HUDEP-2 (cell line): ENCODE measurements at regions not wholly inside any gene's neighbourhood (a gene's known extent, or its start where the extent isn't known, plus 50 kb on each side); places are given as distances from the start of the nearest gene placed in this dataset.
A peak's percentile ranks its signal among the peaks of the same experiment; 100 is the strongest.

Source experiments
- DNase-seq, 76 experiments: peaks; one replicate each; lab custom pipeline; 2025; ENCODE audit not compliant: unreplicated experiment in 76 of 76; lab: John Stamatoyannopoulos, UW

DNA sequence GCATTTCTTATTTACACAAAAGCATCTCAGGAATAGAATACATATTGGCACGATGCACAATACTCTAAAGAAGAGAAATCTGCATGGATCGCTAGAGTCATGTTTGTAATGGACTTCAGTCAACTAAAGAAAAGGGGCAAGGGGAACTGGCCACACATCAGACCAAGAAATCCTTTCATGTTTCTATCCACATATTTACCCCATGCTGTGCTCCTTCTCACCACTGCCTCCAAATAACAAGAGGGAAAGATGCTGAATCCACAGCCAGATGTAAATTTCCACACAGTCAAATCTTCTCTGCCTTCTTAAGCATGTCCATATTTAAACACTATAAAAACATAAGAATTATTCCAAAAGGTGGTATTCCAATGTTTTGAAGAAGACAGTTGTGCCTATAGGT, 67.6 kb downstream of the COX18 start:
- DNase-seq, result no peak

DNA sequence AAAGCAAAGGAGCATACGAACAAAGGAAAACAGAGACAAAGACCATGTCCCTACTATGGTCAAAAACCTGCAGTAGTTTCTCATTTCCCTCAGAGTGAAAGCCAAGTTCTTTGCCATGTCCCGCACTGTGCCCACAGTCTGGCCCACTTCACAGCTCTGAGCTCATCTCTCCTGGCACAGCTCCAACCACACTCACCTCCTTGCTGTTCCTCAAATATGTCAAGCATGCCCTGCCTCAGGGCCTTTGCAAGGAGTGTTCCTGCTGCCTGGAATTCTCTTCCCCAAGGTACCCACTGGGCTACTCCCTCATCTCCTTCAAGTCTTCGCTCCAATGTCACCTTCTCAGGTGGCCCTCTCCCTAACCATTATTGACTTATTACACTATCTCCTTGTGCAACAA, 72.1 kb downstream of the COX18 start:
- DNase-seq, result peak in 2 of 76 experiments; percentile 1

DNA sequence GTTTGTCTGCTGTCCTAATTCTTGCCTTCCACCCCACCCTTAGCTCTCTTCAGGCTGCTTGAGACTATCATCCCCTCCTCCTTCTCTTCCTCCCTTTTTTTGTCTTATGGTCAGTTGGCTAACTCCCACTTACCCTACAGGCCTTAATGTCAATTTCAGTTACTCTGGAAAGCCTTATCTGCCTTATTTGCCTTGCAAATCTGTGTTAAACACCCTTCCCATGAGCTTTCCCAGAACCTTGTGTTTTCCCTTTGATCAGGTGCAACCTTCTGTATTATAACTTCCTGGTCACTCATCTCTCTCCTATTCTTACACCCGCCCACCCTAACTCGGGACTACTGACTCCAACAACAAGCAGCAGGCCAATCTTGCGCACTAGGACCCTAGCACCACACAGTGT, 74.8 kb downstream of the COX18 start:
- no peak for DNase-seq

DNA sequence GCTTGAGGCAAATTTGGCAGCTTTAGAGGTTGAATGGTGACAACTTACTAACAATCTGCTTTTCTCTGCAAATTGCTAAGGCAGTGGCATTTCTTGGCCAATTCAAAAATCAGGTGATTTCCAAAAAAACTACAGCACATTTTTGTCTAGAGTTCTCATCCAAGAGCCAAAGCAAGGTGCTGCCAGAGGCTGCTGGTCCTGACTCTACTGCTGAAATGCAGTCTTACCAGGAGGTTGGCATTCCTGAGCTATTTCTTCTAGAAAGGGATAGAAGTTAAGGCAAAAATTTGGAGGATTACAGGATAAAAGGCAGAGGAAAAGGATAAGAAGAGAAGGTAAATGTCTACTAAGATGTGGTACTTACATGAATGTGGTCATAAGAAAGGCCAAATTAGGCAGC, 75.6 kb downstream of the COX18 start:
- DNase-seq, result no peak

DNA sequence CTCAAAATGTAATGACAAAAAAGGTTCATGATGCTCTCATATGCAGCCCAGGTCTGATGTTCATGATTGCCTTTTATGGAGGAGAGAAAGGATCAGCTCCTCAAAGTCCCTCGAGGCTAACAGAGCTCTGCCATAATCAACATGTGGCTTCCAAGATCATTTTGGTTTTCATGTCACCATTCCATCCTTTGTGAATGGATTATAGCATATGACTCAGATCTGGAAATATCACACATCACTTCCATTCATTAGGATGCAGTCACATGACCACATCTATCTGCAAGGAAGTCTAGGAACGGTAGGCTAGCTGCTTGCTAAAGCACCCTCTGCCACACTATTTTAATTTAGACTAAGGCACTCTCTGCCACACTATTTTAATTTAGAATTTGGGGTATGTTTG, 77.6 kb downstream of the COX18 start:
- DNase-seq, result no peak

DNA sequence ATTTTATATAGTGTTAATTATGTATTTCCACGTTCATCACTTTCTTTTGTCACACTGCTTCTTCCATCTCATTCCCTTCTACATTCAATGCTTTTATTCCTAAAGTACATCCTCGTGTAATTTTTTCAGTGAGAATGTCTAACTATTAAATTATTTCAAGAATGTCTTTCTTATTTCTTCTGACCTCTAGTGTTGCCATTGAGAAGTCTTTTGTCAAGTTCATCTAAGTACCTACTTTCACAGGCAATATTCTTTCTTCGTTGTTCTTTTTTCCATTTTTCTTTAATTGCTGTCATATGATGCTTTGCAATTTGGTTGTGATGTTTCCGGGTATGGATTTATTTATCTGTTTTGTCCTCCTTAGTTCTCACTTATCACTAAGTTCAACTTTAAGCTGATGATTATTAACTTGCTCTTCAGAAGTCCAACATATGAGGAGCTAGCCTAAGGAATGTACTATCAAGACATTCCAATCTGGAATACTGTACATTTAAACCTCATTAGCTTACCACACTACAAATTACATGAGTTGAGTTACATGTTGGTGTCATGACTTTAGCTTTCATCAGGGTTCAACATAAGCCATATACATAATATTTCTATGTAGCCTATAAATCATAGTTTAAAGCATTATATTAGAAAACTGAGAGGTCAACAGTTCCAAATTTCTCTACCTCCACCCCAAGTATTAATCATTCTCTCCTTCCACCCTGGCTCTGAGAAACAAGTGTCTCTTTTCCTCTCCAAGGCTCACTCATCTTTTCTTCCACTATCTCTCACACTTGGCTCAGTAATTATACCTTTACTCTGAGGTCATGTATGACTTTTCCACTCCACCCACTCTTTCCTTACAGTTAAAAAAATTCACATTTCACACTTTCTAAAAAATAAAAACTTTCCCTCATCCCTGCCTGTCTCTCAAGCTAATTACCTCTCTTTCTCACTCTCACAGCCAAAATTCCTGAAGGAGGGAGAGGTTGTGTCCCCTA, 81.5 kb downstream of the COX18 start:
- DNase-seq, result no peak

DNA sequence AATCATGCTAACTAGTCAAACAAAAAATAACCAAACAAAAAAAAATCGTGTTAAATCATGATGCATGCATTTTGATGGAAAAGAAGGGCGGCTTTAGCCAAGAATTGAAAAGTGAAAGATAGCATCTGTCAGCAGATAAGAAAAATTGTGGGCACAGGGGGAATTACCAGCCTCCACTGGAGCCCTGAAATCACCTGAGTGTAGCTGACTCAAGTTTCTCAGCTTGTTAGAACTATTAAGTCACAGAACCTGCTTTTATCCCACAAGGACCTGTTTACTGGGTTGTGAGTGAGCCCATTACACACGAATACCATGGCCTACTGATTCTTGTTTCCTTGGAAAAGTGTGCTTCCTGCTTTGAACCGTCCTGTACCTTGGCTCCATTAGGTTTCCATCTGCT, 85.2 kb downstream of the COX18 start:
- no peak for DNase-seq

DNA sequence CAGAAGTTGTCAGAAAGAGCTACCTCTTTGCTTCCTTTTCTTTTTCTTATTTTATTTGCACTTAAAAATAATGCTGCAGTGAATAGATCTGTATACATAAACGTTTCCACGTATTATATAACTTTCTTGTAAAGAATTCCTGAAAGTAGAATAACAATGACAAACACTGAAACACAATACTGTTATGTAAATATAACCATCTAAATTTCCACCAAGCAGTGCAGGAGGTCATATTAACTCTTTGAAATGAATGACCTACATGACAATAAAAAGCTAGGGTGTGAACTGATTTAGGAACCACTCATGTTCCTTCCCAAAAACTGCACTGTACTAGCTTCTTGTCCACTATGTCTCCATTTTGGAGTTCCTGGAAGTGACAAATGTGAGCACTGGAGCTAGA, 85.8 kb downstream of the COX18 start:
- DNase-seq, result no peak

DNA sequence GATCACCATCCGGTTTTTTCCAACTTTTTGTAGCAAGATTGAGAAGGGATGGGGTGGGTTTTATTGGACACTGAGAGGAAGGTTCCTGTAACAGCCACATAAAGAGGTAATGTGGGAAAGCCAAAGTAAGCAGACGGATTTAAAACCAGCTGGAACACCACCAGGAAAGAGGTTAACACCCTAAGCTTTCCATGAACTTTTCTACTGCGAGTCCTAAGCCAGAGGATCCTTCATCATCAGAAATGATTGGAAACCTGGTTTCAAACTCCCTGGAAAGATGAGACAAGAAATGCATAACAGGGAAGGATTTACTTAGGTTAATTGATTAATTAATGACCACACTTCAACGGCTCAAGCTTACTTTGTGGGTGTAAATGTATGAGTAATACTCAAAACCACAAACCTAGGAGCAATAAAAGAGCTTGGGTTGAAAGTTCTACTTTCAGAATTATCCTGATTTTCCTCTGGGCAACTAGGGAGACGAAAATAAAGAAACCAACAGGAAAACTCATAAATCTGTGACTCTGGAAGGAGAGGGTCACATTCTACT, 91.5 kb downstream of the COX18 start:
- DNase-seq, result no peak

DNA sequence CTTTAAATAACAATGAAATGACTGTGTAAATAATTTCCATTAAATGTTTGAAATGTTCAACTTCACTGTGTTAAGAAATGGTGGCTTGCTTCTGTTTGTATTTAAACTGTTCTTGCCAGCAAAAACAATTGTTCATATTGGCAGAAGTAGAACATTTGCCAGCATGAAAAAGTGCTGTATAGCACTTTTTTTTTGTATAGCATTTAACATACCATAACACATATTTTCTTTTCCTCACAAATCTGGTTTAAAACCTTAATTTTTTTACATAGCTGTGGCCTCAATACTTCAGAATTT, 94.1 kb downstream of the COX18 start:
- DNase-seq, result no peak

DNA sequence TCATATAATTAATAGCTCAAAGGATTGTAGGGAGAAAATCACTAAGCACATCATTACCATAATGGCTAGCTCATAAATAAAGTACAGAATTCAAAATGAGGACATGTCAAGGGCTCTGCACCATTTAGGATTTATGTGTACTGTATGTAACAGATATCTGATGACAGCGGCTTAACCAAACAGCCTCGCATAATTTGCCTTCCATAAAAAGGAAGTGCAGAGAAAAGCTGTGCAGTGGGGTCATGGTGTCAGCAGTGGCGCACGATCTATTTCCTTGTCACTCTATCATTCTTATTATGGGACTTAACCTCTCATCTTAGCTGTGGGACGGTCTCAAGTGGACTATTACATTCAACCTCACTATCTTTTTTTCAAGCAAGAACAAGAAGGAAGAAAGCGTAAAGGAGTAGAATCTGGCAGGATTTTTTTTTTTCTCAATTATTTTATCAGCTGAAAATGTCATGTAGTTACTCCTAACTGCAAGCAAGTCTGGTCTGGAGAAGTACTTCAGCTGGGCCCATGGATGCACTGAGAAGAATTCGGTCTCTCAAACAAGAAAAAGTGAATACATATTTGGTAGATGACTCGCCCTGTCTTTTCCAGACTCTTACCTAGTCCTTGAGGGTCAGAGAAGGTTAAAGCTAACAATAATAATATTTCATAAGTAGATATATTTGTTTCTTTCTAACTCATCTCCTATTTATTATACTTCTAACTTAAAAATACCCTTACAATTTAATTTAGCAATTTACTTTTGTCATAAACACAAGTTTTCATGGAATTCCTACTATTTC, 94.6 kb downstream of the COX18 start:
- DNase-seq, result no peak

DNA sequence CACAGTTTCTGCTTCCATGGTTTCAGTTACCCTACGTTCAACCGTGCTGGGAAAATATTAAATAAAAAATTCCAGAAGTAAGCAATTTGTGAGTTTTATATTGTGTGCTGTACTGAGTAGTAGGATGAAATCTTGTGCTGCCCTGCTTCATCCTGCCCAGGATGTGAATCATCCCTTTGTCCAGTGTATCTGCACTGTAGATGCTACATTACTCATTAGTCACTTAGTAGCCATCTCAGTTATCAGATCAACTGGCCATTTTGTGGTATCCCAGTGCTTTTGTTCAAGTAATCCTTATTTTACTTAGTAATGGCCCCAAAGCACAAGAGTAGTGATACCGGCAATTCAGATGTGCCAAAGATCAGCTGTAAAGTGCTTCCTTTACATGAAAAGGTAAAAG, 97.9 kb downstream of the COX18 start:
- DNase-seq, result no peak

DNA sequence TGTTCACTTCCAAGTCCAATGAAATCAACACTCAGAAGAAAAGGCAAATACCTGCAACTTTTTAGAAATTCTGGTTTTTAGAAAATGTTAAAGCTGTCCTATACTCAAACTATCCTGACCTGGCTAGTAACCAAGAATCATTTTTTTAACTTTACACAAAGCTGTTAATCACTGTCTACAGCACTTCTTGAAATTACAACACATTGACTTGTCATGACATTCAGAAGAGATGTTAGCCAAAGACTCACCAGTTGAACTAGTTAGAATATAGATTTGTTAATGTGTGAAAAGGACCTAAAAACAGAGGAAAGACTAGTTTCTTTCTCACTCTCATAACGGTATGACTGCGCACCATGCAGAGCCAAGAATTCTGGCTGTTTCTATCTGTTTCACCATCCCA, 98.8 kb downstream of the COX18 start:
- no peak for DNase-seq

DNA sequence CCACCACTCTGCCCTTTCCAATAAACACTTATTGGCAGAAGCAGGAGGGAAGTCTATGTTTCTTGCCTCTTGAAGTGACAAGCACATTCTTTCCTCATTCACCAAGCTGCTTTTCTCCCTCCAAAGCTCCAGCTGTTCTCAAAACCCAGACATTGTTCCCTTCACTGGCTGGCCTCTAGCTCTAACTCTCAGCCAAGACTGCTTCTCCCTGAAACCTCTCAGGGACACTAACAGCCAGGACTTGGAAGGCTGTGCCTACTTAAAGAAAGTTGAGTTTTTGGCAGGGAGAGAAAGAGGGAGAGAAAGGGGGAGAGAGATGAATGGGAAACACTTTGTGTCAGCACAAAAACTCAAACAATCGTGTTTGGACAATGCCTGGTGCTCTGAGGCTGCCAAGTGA, 99.5 kb downstream of the COX18 start:
- DNase-seq, result no peak

DNA sequence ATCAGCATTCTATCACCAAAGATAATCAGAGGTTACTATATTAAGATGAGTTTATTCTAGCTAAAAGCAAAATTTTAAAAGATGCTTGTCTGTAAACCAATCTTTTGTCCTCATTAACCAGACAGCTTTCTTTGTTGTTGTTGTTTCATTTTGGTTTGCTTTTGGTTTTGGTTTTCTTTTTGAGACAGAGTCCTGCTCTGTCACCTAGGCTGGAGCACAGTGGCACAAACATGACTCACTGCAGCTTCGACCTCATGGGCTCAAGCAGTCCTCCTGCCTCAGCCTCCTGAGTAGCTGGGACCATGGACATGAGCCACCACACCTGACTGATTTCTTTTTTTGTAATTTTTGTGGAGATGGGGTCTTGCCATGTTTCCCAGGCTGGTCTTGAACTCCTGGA, 102.9 kb downstream of the COX18 start:
- no peak for DNase-seq

DNA sequence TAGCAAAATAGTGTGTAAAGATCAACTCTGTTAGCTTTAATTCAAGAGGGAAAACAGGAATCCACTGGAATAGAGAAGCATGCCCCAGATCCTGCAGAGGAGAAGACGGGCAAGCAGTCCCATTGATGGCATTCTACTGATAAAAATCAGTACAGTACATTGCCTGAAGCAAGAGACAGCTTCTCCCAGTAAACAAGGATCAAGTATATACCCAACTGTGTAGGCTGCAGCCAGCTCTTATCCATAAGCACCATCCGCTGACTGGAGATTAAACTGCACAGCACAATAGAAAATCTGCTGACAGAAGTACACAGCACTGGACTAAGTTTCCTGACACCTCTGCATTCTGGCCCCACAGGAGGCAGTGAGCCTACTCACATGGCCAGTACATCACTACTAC, 110.1 kb downstream of the COX18 start:
- DNase-seq, result no peak

DNA sequence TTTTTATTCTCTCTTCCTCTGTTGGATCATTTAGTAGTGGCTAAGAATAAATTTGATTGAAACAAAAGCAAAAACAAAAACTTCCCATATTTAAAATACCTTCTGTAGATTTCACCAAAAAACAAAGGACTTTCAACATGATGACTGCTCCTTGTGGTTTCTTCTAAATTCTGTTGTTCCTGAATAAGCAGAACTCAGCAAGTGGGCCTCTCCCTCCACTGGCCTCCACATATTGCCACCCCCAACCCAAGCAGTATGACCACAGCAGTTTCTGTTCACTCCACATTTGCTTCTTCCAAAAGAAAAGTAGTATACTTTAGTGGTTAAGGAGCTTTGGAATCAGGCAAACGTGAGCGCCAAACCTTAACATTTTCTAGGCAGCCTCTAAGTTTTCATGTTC, 114.7 kb downstream of the COX18 start:
- DNase-seq, result no peak

DNA sequence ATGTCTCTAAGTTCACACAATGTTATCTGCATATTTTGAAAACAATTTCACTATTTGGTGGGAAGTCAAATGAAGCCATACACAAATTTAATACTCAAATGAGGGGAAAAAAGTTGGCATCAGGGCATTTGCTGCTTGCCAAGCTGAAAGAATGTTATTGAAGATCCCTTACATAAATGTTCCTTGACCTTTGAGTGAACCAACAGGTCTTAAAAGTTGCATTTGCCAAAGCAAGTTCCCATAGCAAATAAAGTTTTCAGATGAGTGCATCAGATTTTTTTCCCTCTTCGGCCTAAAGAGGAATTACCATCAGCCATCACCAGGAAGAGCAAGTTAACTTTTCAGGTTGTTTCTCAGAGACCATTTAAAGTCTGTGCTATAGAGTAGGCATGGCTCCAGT, 115.9 kb downstream of the COX18 start:
- no peak for DNase-seq

DNA sequence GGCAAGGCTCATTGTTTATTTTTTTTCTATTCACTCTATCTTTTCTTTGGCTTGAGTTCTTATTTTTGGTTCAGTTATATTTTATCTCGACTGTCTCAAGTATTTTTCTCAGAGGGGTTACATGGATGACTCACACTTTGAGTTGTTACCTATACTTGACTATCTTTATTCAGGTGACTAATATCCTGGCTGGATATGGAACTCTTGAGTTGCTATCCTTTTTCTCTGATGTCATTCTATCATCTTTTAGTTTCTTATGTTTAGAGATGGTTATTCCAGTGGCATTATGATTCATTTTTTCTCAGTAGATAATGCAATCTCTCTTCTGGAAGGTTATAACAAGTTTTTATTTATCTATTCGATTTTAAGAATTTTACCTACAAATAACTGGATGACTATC, 117.9 kb downstream of the COX18 start:
- DNase-seq, result no peak

DNA sequence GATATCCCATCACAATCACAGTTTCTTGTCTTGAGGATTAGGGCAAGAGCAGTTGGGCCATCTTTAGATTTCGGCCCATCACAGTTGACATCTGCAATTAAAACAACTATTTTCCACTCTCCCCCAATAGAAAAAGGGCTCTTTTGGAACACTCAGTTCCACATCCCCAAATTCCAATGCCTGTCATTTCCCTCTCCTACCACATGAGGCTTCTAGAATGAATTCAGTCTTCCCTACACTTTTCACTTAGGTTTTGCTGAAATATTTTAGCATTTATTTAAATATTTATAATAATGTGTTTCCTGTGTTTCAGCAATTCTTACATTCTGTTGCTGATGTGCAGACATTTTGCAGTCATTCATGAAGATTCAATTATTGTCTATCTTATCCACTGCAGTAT, 118.4 kb downstream of the COX18 start:
- DNase-seq, result no peak

DNA sequence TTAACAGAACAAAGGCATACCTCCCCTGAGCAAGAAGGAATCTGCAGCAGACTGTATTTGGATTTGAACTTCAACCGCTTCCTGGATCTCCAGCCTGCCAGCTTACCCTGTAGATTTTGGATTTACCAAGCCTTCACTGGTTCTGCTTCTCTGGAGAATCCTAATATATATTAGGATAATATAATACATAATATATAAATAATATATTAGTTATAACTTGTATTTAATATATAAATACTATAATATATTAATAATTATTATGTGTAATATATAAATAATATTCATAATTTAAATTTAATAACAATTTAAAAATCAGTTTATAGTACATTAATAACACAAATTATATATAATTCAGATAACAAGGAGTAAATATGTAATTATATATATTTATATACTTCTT, 121.4 kb downstream of the COX18 start:
- DNase-seq, result no peak
